ENCODE measurements at regions not wholly inside any gene's neighbourhood (a gene's known extent, or its start where the extent isn't known, plus 50 kb on each side); places are given as distances from the start of the nearest gene placed in this dataset.

DNA sequence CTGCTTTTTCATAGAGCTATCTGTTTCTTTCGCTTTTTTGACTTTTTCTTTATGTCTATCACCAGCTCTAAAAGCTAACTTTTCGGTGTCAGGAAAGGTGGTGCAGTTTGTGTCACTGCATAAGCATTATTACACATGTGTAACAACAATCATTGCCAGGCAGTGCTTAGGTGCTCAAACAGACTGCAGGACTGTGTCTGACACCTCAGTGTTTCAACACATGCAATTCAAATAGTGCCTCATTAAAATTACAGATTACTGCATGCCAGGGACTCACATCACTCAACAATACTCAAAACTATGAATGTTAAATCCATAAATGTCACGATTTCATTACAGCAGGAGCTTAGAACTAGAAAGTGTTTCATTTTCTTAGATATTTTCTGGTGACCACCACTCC lies 265.3 kb upstream of the SMIM30 start:
- TF ChIP-seq, protein P1, sequence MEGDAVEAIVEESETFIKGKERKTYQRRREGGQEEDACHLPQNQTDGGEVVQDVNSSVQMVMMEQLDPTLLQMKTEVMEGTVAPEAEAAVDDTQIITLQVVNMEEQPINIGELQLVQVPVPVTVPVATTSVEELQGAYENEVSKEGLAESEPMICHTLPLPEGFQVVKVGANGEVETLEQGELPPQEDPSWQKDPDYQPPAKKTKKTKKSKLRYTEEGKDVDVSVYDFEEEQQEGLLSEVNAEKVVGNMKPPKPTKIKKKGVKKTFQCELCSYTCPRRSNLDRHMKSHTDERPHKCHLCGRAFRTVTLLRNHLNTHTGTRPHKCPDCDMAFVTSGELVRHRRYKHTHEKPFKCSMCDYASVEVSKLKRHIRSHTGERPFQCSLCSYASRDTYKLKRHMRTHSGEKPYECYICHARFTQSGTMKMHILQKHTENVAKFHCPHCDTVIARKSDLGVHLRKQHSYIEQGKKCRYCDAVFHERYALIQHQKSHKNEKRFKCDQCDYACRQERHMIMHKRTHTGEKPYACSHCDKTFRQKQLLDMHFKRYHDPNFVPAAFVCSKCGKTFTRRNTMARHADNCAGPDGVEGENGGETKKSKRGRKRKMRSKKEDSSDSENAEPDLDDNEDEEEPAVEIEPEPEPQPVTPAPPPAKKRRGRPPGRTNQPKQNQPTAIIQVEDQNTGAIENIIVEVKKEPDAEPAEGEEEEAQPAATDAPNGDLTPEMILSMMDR (conservative IDR thresholded peaks at IDR 0.05; ENCODE audit: low read length) = no peak
- no peak for TF ChIP-seq EZH2phosphoT487 (IDR thresholded peaks at IDR 0.05; ENCODE audit: borderline replicate concordance, low read depth, low read length)

Measured in OCI-LY7 (cell line).